Non-pigmented ciliary epithelial cell (primary cell): ENCODE measurements at regions not wholly inside any gene's neighbourhood (a gene's known extent, or its start where the extent isn't known, plus 50 kb on each side); places are given as distances from the start of the nearest gene placed in this dataset.
"Not testable (repeated sequence)": the region's sequence is repeated elsewhere in the genome, so short reads cannot be mapped to it uniquely, and the experiment has no call there.

Experiments
- DNase-seq: peaks from one replicate; pipeline ENCODE4 v3.0.0-alpha.2; 2010; ENCODE audit warnings: low read depth

DNA sequence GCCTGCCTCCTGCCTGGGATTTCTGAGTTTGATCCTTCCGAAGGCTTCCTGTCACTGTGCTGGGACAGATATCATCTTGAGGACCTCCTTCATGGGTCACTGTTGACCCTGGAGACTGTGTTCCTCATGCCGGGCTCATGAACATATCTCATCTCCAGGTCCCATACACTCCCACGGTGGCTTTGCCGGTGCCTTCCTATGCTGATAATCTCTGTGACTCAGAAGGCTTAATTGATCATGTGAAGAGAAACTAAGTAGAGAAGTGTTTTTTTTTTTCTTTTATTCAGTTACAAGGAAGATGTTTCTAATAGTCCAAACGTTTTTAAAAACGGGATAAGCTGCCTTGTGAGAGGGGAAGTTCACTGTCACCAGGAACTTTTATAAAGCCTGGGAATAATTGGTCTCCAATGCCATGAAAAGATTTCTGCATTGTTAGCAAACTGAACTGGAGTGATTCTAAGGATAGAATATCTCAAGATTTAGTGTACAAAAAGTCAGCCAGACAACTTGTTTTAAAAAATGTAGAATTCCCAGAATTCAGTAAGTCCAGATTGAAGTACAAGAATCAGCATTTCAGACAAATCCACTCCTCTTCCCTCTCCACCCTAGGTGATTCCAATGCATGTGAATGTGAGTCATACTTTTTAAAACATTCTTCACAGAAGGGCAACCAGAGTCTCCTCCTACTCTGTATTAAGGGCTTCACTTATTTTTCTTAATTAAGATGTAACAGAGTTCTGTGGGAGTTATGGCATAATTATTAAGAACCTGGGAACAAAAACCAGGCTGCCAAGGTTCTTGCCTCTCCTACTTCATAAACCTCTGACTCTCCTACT, 139.8 kb upstream of the LGR5 start:
- DNase-seq = no peak

DNA sequence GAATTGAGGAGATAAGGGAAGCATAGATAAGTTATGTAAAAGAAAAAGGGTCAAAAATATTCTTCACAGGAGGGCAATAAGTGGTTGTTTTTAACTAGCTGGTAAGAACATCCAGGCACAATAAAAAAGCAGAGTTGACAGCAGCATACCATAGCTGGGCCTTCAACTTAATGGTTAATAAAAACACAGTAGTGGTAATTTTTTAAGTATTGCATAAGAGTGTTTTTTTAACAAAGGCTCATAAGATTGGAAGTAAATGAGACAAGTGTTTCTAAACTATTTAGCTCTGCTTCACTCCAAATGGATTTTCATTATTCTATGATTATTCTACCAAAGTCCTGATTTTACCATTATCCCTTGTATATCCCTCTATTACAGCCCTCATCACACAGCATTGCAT, 140.1 kb upstream of the TSPAN8 start:
- DNase-seq = no peak

- no peak for DNase-seq
Observed at GRCh38 chr12:71295953-71296352, 138.2 kb upstream of the TSPAN8 start.

DNA sequence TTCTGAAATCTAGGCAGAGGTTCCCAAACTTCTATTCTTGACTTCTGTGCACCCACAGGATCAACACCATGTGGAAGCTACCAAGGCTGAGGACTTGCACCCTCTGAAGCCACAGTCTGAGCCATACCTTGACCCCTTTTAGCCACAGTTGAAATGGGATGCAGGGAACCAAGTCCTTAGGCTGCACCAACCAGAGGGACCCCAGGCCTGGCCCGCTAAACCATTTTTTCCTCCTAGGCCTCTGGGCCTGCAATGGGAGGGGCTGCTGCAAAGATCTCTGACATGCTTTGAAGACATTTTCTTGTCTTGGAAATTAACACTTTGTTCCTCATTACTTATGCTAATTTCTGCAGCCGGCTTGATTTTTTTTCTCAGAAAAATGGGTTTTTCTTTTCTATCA, 133.9 kb upstream of the TSPAN8 start:
- no peak for DNase-seq

- no peak for DNase-seq
Observed at GRCh38 chr12:71283883-71284282, 126.1 kb upstream of the TSPAN8 start.

- DNase-seq = no peak
Observed at GRCh38 chr12:71282925-71283324, 125.1 kb upstream of the TSPAN8 start.

DNA sequence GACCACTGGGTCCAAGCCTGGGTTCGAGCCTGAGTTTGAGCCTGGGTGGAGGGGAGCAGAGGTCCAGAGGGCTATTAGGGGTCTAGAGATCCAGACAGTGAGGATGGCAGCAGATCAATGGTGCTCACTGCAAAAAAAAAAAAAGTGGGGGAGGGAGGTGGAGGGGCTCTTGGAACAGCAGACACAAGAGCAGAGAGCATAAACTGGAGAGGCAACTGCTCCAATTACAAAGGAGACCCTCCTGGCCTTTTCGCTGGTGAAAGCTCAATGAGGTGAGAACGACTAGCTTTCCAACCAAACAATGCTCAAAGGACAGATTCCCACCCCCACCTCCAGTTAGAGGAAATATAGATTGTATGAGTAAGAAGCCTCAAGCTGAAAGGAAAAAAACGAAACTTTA, 124.2 kb upstream of the TSPAN8 start:
- no peak for DNase-seq

- no peak for DNase-seq
Observed at GRCh38 chr12:71281425-71281824, 123.6 kb upstream of the TSPAN8 start.

GRCh38 chr12:71277866-71278265, 120.1 kb upstream of the TSPAN8 start:
- DNase-seq = no peak

GRCh38 chr12:71276541-71276940, 118.7 kb upstream of the TSPAN8 start:
- DNase-seq = no peak

DNA sequence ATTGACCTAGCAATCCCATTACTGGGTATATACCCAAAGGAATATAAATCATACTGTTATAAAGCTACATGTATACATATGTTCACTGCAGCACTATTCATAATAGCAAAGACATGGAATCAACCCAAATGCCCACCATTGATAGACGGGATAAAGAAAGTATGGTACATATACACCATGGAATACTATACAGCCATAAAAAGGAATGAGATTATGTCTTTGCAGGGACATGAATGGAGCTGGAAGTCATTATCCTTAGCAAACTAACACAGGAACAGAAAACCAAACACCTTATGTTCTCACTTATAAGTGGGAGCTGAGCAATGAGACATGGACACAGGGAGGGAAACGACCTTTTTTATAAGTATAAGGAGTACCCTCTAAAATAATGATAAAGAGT, 113.0 kb upstream of the TSPAN8 start:
- not testable (repeated sequence) for DNase-seq

DNA sequence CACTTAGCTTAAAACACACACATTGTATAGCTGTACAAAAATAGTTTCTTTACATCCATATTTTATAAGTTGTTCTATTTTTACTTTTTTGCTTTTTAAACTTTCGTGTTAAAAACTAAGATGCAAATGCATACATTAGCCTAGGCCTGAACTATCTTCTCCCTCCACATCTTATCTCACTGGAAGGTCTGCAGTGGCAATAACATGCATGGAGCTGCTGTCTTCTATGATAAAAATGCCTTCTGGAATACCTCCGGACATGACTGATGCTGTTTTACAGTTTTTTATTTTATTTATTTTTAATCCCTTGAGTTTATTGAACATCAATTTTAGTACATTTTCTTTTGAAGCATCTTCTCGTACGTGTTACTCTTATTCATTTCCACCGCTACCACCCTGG, 112.3 kb upstream of the TSPAN8 start:
- DNase-seq = no peak

DNA sequence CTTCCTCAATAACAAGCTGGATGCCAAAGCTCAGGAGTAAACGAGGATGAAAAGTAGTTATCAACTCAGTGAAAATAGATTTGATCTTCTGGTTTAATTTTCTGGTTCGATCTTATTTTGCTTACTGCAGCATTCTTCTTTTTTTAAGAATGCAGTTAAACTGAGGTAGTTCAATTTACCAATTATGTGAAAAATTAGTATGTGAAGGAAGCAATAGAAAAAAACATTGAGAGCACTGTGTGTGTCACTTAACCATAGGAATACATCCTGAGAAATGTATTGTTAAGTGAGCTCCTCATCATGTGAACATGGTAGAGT, 111.4 kb upstream of the TSPAN8 start:
- DNase-seq = no peak

- no peak for DNase-seq
Observed at GRCh38 chr12:71268598-71269280, 110.9 kb upstream of the TSPAN8 start.

GRCh38 chr12:71266606-71267005, 108.8 kb upstream of the TSPAN8 start:
- DNase-seq = no peak

DNA sequence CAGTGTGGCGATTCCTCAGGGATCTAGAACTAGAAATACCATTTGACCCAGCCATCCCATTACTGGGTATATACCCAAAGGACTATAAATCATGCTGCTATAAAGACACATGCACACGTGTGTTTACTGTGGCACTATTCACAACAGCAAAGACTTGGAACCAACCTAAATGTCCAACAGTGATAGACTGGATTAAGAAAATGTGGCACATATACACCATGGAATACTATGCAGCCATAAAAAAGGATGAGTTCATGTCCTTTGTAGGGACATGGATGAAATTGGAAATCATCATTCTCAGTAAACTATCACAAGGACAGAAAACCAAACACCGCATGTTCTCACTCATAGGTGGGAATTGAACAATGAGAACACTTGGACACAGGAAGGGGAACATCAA, 107.9 kb upstream of the TSPAN8 start:
- not testable (repeated sequence) for DNase-seq

- DNase-seq = no peak
Observed at GRCh38 chr12:71262466-71262865, 104.7 kb upstream of the TSPAN8 start.

GRCh38 chr12:71252473-71252872, 94.7 kb upstream of the TSPAN8 start:
- no peak for DNase-seq

DNA sequence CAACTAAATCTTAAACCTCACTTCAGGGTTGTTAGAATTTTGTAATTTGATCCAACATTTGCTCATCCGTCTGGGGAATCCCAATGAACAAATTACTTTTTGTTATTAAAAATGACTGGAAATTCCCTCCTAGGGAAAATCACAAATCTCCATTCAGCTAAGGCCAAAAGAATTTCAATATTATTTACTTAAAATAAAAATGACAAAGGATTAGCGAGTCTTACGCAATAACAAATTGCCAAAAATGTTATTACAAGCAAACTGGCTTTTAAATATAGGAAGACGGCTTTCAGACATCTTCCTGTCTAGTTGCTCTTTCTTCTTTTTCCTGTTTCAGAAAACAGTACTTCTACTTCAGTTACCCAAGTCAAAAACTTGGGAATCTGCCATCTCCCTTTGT, 92.4 kb upstream of the TSPAN8 start:
- DNase-seq = no peak

- DNase-seq = no peak
Observed at GRCh38 chr12:71243370-71243769, 85.6 kb upstream of the TSPAN8 start.

DNA sequence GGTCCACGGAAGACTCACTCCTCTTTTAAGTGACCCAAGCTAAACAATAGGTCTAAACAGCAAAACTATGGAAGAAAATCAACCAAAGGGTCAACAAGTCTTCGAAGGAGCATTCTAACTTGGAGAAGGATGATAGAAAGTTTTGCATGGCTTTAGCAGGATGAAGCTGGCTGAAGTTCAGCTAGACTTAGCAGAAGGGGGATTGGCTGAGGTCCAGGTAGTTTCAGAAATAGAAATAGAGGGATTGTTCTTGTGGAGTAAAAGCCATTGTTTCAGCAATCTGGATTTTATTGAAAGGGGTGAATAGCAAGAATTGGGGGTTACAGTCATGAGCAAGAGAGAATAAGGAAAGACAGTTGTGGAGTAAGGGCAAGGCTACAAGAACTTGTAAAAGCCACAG, 84.7 kb upstream of the TSPAN8 start:
- no peak for DNase-seq

DNA sequence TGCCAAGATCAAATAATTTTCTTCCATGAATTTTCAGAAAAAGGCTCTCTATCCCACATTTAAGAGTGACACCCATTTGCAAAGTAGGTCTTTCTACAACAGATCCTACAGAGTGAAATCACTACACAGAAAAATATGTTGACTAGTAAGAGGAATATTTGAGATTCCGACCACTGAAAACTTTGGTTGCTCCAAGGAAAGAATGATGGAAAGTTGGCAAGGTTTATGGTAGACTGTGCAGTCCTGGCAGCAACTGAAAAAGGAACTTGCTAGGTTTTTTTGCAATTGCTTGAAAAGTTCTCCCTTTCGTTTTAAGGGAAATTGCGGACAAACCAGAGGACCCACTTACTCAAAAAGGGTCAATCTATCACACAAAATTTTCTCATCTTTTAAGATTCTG, 83.1 kb upstream of the TSPAN8 start:
- no peak for DNase-seq

DNA sequence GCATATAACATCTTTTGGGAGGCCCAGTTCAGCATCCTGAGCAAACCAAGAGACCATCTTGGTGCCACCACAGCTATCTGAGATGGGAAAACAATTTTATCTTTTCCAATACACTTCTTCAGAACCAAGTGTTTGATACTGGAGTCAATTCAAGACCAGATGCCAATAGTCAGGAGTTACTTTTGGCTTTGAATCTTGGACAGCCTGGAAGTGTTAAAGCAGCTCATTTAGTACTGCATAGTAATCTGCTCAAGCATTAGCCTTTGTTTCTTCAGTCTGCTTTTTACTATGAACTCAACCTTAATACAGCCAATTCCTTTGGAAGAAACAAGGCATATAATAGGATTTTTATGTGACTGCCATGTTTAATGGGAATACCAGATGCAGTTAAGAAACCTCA, 81.9 kb upstream of the TSPAN8 start:
- no peak for DNase-seq

GRCh38 chr12:71237128-71237527, 79.3 kb upstream of the TSPAN8 start:
- no peak for DNase-seq
